GM12878 (cell line): ENCODE measurements at regions not wholly inside any gene's neighbourhood (a gene's known extent, or its start where the extent isn't known, plus 50 kb on each side); places are given as distances from the start of the nearest gene placed in this dataset.

Source experiments
- ATAC-seq: fragments of 200-7000 bp; cut with Tn5 transposase; 3 replicates; pipeline ENCODE4 v1.9.1; 2020; ENCODE audit warnings: mild to moderate bottlenecking, moderate library complexity
- BruUV-seq: library from RNA; stranded (reverse); fragments of 400-500 nt; replicated peaks from 2 replicates; lab custom pipeline; 2021; lab: Mats Ljungman, UMichigan
- CTCF ChIA-PET: fragments of 300-600 bp; sonication (Branson Sonifier 250); formaldehyde crosslinking; extraction: SDS; loops from one replicate; lab custom pipeline; 2021; ENCODE audit warnings: inconsistent platforms; lab: Yijun Ruan, JAX
- POLR2A ChIA-PET: fragments of 350-600 bp; formaldehyde crosslinking; extraction: SDS; loops from one replicate; lab custom pipeline; 2021; ENCODE audit warnings: inconsistent platforms; lab: Charles Lee
- RAD21 ChIA-PET: fragments of 300-600 bp; sonication (Branson Sonifier 250); formaldehyde crosslinking; loops from one replicate; lab custom pipeline; 2023; ENCODE audit warnings: antibody characterized with exemption; ENCODE audit not compliant: unreplicated experiment; lab: Charles Lee
- SMC1A ChIA-PET: fragments of 300-600 bp; sonication (Branson Sonifier 250); formaldehyde crosslinking; loops from one replicate; lab custom pipeline; 2023; ENCODE audit not compliant: unreplicated experiment, uncharacterized antibody; lab: Charles Lee
- DNase-seq: peaks from one replicate; pipeline ENCODE4 v3.0.0-alpha.2; 2011; ENCODE audit warnings: low read depth, low spot score
- FAIRE-seq: peaks from 3 replicates; lab custom pipeline; 2011; peaks lifted over from hg19 to GRCh38; lab: Jason Lieb, UNC
- H2AFZ ChIP-seq: 2 replicates; pipeline ENCODE4 v1.6.0; 2011; ENCODE audit warnings: low read depth, low read length, control low read depth; ENCODE audit not compliant: control insufficient read depth
- H3K27ac ChIP-seq: 2 replicates; pipeline ENCODE4 v1.5.1; 2011; ENCODE audit warnings: control low read depth; ENCODE audit not compliant: control insufficient read depth, insufficient read depth
- H3K27me3 ChIP-seq, 2 experiments: replicated peaks in 1 of 2; 2 replicates each; pipeline versions ENCODE4 v1.6.0 to v1.6.1; 2011; ENCODE audit warnings: low read length in 1 of 2; ENCODE audit not compliant: control insufficient read depth in 2 of 2, insufficient read depth in 2 of 2
- H3K36me3 ChIP-seq, 2 experiments: 2 replicates each; pipeline ENCODE4 v1.5.1; 2011; ENCODE audit warnings: low read length in 1 of 2; ENCODE audit not compliant: control insufficient read depth in 2 of 2, insufficient read depth in 2 of 2
- H3K4me1 ChIP-seq: 2 replicates; pipeline ENCODE4 v1.6.1; 2011; ENCODE audit warnings: mild to moderate bottlenecking, low read length, moderate library complexity, mixed read lengths; ENCODE audit not compliant: control insufficient read depth, insufficient read depth
- H3K4me2 ChIP-seq: 2 replicates; pipeline ENCODE4 v1.6.0; 2011; ENCODE audit warnings: control low read depth; ENCODE audit not compliant: control insufficient read depth, insufficient read depth
- H3K4me3 ChIP-seq: fragments of 200-600 bp; sonication (generic); 2 replicates; pipeline ENCODE4 v1.5.1; 2016
- H3K79me2 ChIP-seq: 2 replicates; pipeline ENCODE4 v1.6.0; 2011; ENCODE audit warnings: low read length; ENCODE audit not compliant: control insufficient read depth, insufficient read depth
- H3K9ac ChIP-seq: 2 replicates; pipeline ENCODE4 v1.8.0; 2011; ENCODE audit warnings: low read length, control low read depth, mixed read lengths; ENCODE audit not compliant: control insufficient read depth, insufficient read depth
- H3K9me3 ChIP-seq: replicated peaks from 3 replicates; pipeline ENCODE4 v1.5.1; 2011; ENCODE audit warnings: mild to moderate bottlenecking, low read length; ENCODE audit not compliant: control insufficient read depth, insufficient read depth
- H4K20me1 ChIP-seq: 2 replicates; pipeline ENCODE4 v1.6.0; 2011; ENCODE audit not compliant: control insufficient read depth, insufficient read depth
- BCL3 ChIP-seq: IDR thresholded peaks from 2 replicates; pipeline ENCODE4 v1.6.1; 2011; ENCODE audit warnings: borderline replicate concordance, low read depth, mild to moderate bottlenecking, moderate library complexity, low read length; ENCODE audit not compliant: insufficient read depth, poor library complexity, severe bottlenecking
- E2F4 ChIP-seq: IDR thresholded peaks from 2 replicates; pipeline ENCODE4 v1.6.1; 2012; ENCODE audit warnings: low read depth, low read length, improper control_type of control experiment
- HDAC2 ChIP-seq: fragments of 200-600 bp; sonication (generic); IDR thresholded peaks from 2 replicates; pipeline ENCODE4 v1.6.1; 2017
- IKZF1 ChIP-seq: fragments of 450-650 bp; conservative IDR thresholded peaks from 2 replicates; pipeline ENCODE4 v1.6.1; 2017; ENCODE audit warnings: antibody characterized with exemption, mild to moderate bottlenecking
- IKZF2 ChIP-seq, 2 experiments: fragments of 450-650 bp; IDR thresholded peaks; 2 replicates each; pipeline ENCODE4 v1.6.1; 2017; ENCODE audit warnings: mild to moderate bottlenecking in 2 of 2, moderate library complexity in 2 of 2
- IRF3 ChIP-seq: fragments of 450-650 bp; IDR thresholded peaks from 2 replicates; pipeline ENCODE4 v1.6.1; 2014; ENCODE audit warnings: mild to moderate bottlenecking
- MTA2 ChIP-seq: fragments of 450-650 bp; IDR thresholded peaks from 2 replicates; pipeline ENCODE4 v1.6.1; 2016; ENCODE audit warnings: low read depth, mild to moderate bottlenecking, moderate library complexity
- MXI1 ChIP-seq: fragments of 150-350 bp; IDR thresholded peaks from 2 replicates; pipeline ENCODE4 v1.6.1; 2011; ENCODE audit warnings: low read depth, mild to moderate bottlenecking, inconsistent platforms, low read length, improper control_type of control experiment
- NBN ChIP-seq: fragments of 450-650 bp; IDR thresholded peaks from 2 replicates; pipeline ENCODE4 v1.6.1; 2016
- NFIC ChIP-seq: IDR thresholded peaks from 2 replicates; pipeline ENCODE4 v1.6.1; 2012; ENCODE audit warnings: low read depth, mild to moderate bottlenecking, inconsistent platforms, low read length, moderate library complexity
- NFYB ChIP-seq: IDR thresholded peaks from 2 replicates; pipeline ENCODE4 v1.6.1; 2011; ENCODE audit warnings: low read depth, mild to moderate bottlenecking, low read length, improper control_type of control experiment, moderate library complexity; ENCODE audit not compliant: insufficient read depth
- PBX3 ChIP-seq: IDR thresholded peaks from 2 replicates; pipeline ENCODE4 v1.6.1; 2011; ENCODE audit warnings: mild to moderate bottlenecking, low read depth, low read length, moderate library complexity; ENCODE audit not compliant: insufficient replicate concordance
- POLR2A ChIP-seq: IDR thresholded peaks from 2 replicates; pipeline ENCODE4 v1.6.1; 2011; ENCODE audit warnings: low read depth, mild to moderate bottlenecking, low read length
- SREBF2 ChIP-seq: IDR thresholded peaks from 2 replicates; pipeline ENCODE4 v1.6.1; 2012; ENCODE audit warnings: mild to moderate bottlenecking, low read length
- STAT3 ChIP-seq: IDR thresholded peaks from 2 replicates; pipeline ENCODE4 v1.6.1; 2011; ENCODE audit warnings: low read depth, low read length, improper control_type of control experiment
- TARDBP ChIP-seq: IDR thresholded peaks from 2 replicates; pipeline ENCODE4 v1.6.1; 2016; ENCODE audit warnings: borderline replicate concordance
- USF2 ChIP-seq: IDR thresholded peaks from 2 replicates; pipeline ENCODE4 v1.6.1; 2011; ENCODE audit warnings: low read depth, low read length, improper control_type of control experiment, borderline replicate concordance
- ZNF384 ChIP-seq: IDR thresholded peaks from 2 replicates; pipeline ENCODE4 v1.6.1; 2012; ENCODE audit warnings: low read depth, mild to moderate bottlenecking, low read length, improper control_type of control experiment, borderline replicate concordance
- ZZZ3 ChIP-seq: IDR thresholded peaks from 2 replicates; pipeline ENCODE4 v1.6.1; 2011; ENCODE audit warnings: low read depth; ENCODE audit not compliant: control insufficient read depth, insufficient read length
- WGBS: methylation state at CpG from one replicate; pipeline ENCODE4 v1.1.6; 2016; ENCODE audit warnings: low lambda C conversion rate; ENCODE audit not compliant: insufficient replicate concordance, insufficient coverage; ENCODE audit errors: missing lambda C conversion rate; 5-methylcytosine and 5-hydroxymethylcytosine counted together
- in situ Hi-C: fragments of 300-500 bp; cut with MboI; formaldehyde crosslinking; loops from 9 replicates; pipeline ENCODE4 v1.14.3; 2018; ENCODE audit warnings: mixed read lengths
- intact Hi-C: fragments of 100-400 bp; cut with micrococcal nuclease; formaldehyde crosslinking; loops from one replicate; pipeline ENCODE4 v1.14.2; 2022; ENCODE audit not compliant: unreplicated experiment

GRCh38 chr3:177890359-177890683, 645.9 kb upstream of the KCNMB2 start:
- Histone ChIP-seq H3K4me3 (no peak overlapping the region), H4K20me1 (no peaks in the 10 kb centered on the region), H3K9ac (no peak overlapping the region), H3K27me3 (no peaks in the 10 kb centered on the region), H3K4me1 (no peaks in the 10 kb centered on the region), H3K4me2 (no peak overlapping the region), H3K36me3 (no peaks in the 10 kb centered on the region), H3K9me3 (no peaks in the 10 kb centered on the region), H3K27ac (no peak overlapping the region), H2AFZ (no peak overlapping the region), H3K79me2 (no peaks in the 10 kb centered on the region)
- SMC1A ChIA-PET = no interaction called here
- ATAC-seq (no peak), FAIRE-seq (no peak), DNase-seq (no peak)
- intact Hi-C loops = no loop called here
- RAD21 ChIA-PET = no interaction called here
- in situ Hi-C loops = no loop called here
- 50% methylated on average over 2 of the region's 2 CpGs for WGBS
- CTCF ChIA-PET = no interaction called here
- no TSS peak for BruUV-seq
- TF ChIP-seq NBN (no peak), MXI1 (no peak), STAT3 (no peak), SREBF2 (no peak), PBX3 (no peak), MTA2 (no peak), NFIC (no peak), IKZF1 (no peak), IRF3 (no peak), TARDBP (no peak), BCL3 (no peak), E2F4 (no peak), HDAC2 (no peak), ZZZ3 (no peak), ZNF384 (no peak), USF2 (no peak), NFYB (no peak), IKZF2 (IDR thresholded peaks at IDR 0.05) (no peak), POLR2A (no peak)
- POLR2A ChIA-PET = no interaction called here
